ENCODE measurements at regions not wholly inside any gene's neighbourhood (a gene's known extent, or its start where the extent isn't known, plus 50 kb on each side); places are given as distances from the start of the nearest gene placed in this dataset.

GRCh38 chr4:24235618-24236017 is 345.8 kb upstream of the PPARGC1A start:
- ChIA-PET POLR2A (no interaction called here), CTCF (no interaction called here)
- Mint-ChIP-seq H3K27ac (no peak overlapping the region), H3K27me3 (no peaks in the 10 kb centered on the region), H3K4me3 (no peak overlapping the region), H3K36me3 (ENCODE audit: low read depth) (no peaks in the 10 kb centered on the region), H3K9me3 (no peaks in the 10 kb centered on the region), H3K4me1 (no peaks in the 10 kb centered on the region)
- DNase-seq, result no peak

GRCh38 chr4:24234288-24234848 is 344.5 kb upstream of the PPARGC1A start:
- Mint-ChIP-seq H3K27me3 (no peaks in the 10 kb centered on the region), H3K4me1 (no peaks in the 10 kb centered on the region), H3K36me3 (ENCODE audit: low read depth) (no peaks in the 10 kb centered on the region), H3K27ac (no peak overlapping the region), H3K9me3 (peaks cover 3% of the 10 kb centered on the region), H3K4me3 (no peak overlapping the region)
- POLR2A ChIA-PET, result no interaction called here
- no peak for DNase-seq
- CTCF ChIA-PET, result no interaction called here

DNA sequence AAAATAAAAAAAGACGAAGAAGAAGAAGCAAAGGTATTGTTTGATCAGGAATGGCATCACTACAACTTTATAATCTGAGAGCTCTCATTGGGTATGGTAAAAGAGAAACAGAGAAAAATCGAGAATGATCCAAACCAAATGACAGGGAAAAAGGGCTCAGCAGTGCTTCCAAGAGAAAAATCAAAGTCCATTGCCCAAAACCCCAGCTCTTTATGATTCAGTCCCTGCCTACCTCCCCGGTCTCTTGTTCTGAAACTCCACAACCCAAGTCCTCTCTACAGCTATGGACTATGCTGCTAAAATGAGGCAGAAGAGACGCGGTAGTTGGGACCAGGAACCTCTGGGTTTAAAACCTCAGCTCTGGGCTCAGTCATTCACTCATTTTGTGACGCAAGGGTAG is 341.1 kb upstream of the PPARGC1A start:
- no peak for DNase-seq
- H3K4me1 Mint-ChIP-seq, result no peaks in the 10 kb centered on the region
- CTCF ChIA-PET, result no interaction called here
- POLR2A ChIA-PET, result no interaction called here
- no peaks in the 10 kb centered on the region for H3K27me3 Mint-ChIP-seq
- no peaks in the 10 kb centered on the region for H3K36me3 Mint-ChIP-seq (ENCODE audit: low read depth)
- H3K4me3 Mint-ChIP-seq, result no peak overlapping the region
- H3K9me3 Mint-ChIP-seq, result peaks cover 6% of the 10 kb centered on the region
- H3K27ac Mint-ChIP-seq, result no peak overlapping the region

- no peaks in the 10 kb centered on the region for H3K36me3 Mint-ChIP-seq (ENCODE audit: low read depth)
- H3K4me3 Mint-ChIP-seq, result no peak overlapping the region
- H3K27me3 Mint-ChIP-seq, result no peaks in the 10 kb centered on the region
- ChIA-PET CTCF (no interaction called here), POLR2A (no interaction called here)
- H3K4me1 Mint-ChIP-seq, result no peaks in the 10 kb centered on the region
- H3K9me3 Mint-ChIP-seq, result peaks cover 6% of the 10 kb centered on the region
- no peak overlapping the region for H3K27ac Mint-ChIP-seq
- DNase-seq, result no peak
Measured at GRCh38 chr4:24229978-24230377, 340.1 kb upstream of the PPARGC1A start.

- ChIA-PET CTCF (no interaction called here), POLR2A (no interaction called here)
- Mint-ChIP-seq H3K27me3 (no peaks in the 10 kb centered on the region), H3K4me1 (no peaks in the 10 kb centered on the region), H3K4me3 (no peak overlapping the region), H3K27ac (no peak overlapping the region), H3K9me3 (peaks cover 6% of the 10 kb centered on the region), H3K36me3 (ENCODE audit: low read depth) (no peaks in the 10 kb centered on the region)
- no peak for DNase-seq
Measured at GRCh38 chr4:24228692-24229091, 338.8 kb upstream of the PPARGC1A start.

DNA sequence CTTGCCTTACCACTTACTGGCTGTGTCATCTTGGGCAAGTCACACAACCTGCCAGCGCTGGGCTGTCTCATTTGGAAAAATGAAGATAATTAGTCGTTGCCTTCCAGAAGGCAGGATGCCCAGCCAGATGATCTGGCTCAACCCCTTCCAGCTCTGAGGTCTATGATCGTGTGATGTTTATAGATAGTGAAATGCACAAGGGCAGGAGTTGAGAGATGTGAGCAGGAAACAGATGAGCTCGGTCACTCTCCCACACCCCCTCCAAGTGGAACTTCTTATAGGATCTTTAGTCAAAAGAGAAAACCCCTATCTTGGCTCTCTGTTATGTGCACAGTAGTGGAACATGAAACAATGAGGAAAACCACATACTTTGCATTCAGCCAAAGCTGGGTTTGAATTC is 336.8 kb upstream of the PPARGC1A start:
- no peak overlapping the region for H3K4me3 Mint-ChIP-seq
- H3K27ac Mint-ChIP-seq, result no peak overlapping the region
- peaks cover 6% of the 10 kb centered on the region for H3K9me3 Mint-ChIP-seq
- ChIA-PET POLR2A (no interaction called here), CTCF (no interaction called here)
- H3K4me1 Mint-ChIP-seq, result no peaks in the 10 kb centered on the region
- no peaks in the 10 kb centered on the region for H3K27me3 Mint-ChIP-seq
- H3K36me3 Mint-ChIP-seq (ENCODE audit: low read depth), result no peaks in the 10 kb centered on the region
- DNase-seq, result no peak

GRCh38 chr4:24226023-24226422 is 336.2 kb upstream of the PPARGC1A start:
- no peak overlapping the region for H3K27ac Mint-ChIP-seq

DNA sequence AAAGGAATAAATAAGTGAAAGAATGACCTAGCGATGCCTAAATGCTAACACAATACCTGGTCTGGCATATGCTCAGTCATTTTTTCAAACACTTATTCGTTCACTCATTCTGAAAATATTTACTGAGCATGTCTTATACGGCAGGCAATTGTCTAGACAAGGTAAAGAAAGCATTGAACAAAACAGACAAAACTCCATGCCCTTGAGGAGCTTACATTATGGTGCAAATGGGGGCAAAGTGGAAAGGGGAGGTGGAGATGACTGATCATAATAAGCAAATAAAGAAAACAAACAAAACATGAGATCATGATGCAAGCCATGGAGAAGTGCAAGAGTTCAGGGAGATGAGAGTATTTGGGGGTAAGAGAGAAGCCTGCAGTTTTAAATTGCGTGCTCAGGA is 334.6 kb upstream of the PPARGC1A start:
- Mint-ChIP-seq H3K4me1 (no peaks in the 10 kb centered on the region), H3K27ac (no peak overlapping the region), H3K27me3 (no peaks in the 10 kb centered on the region), H3K4me3 (no peak overlapping the region), H3K9me3 (peaks cover 3% of the 10 kb centered on the region), H3K36me3 (ENCODE audit: low read depth) (no peaks in the 10 kb centered on the region)
- CTCF ChIA-PET, result no interaction called here
- POLR2A ChIA-PET, result no interaction called here
- no peak for DNase-seq

More at GRCh38 chr4:24226023-24226422, 336.2 kb upstream of the PPARGC1A start:
- Mint-ChIP-seq H3K36me3 (ENCODE audit: low read depth) (no peaks in the 10 kb centered on the region), H3K4me1 (no peaks in the 10 kb centered on the region), H3K9me3 (peaks cover 6% of the 10 kb centered on the region), H3K27me3 (no peaks in the 10 kb centered on the region), H3K4me3 (no peak overlapping the region)
- POLR2A ChIA-PET, result interaction anchor here (0.6 kb wide), 1 partner anchor 117 kb away, joined by 3 read pairs; no protein-coding TSS in a partner anchor
- DNase-seq, result no peak
- CTCF ChIA-PET, result interaction anchor here (0.6 kb wide), 1 partner anchor 155 kb away, joined by 3 read pairs; no protein-coding TSS in a partner anchor

DNA sequence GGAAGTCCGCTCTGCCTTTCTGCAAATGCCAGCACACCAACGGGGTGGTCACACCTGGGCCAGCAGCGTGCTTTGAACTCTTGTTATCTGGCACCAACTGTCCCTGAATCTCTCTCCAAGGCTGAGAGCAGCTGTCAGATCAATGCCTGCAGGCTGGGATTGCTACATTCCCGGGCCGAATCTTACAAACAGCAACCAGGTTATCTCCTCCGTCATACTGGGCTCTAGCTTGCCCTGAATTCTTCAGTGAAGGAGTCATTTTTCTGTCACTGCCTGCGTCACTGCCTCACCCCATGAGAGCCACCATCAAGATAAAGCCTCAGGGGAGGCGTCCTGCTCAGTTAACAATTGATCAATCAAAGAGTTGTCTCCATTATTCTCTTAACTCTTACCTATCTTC is 329.4 kb upstream of the PPARGC1A start:
- DNase-seq, result no peak
- no peaks in the 10 kb centered on the region for H3K27me3 Mint-ChIP-seq
- ChIA-PET POLR2A (no interaction called here), CTCF (no interaction called here)
- H3K9me3 Mint-ChIP-seq, result no peaks in the 10 kb centered on the region
- H3K4me1 Mint-ChIP-seq, result no peaks in the 10 kb centered on the region
- no peaks in the 10 kb centered on the region for H3K36me3 Mint-ChIP-seq (ENCODE audit: low read depth)
- H3K27ac Mint-ChIP-seq, result no peak overlapping the region
- H3K4me3 Mint-ChIP-seq, result no peak overlapping the region

DNA sequence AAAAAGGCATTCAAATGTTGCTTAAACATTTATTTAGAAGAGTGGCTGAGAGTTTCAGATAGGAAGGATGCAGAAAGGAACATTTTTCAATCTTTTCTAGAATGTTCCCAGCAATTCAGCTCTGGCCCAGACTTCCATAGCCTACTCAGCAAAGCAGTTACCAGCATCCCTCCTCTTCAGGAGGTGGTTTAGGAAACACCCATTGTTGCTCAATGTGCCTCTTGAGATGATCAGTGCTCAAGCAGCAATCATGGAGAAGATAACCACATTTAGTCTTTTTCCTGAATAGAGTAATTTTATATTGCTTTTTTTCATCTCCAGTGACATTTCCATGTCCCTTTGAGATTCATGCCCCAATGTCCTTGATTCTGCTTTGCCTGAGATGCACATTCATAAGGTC is 328.7 kb upstream of the PPARGC1A start:
- POLR2A ChIA-PET, result no interaction called here
- Mint-ChIP-seq H3K4me3 (no peak overlapping the region), H3K4me1 (no peaks in the 10 kb centered on the region)

GRCh38 chr4:24214796-24215195 is 324.9 kb upstream of the PPARGC1A start:
- Mint-ChIP-seq H3K36me3 (ENCODE audit: low read depth) (no peaks in the 10 kb centered on the region), H3K27ac (no peak overlapping the region), H3K4me3 (no peak overlapping the region), H3K27me3 (no peaks in the 10 kb centered on the region), H3K9me3 (peaks cover 5% of the 10 kb centered on the region), H3K4me1 (no peaks in the 10 kb centered on the region)
- CTCF ChIA-PET, result no interaction called here
- DNase-seq, result no peak
- POLR2A ChIA-PET, result no interaction called here

More for the DNA sequence above, 328.7 kb upstream of the PPARGC1A start:
- Mint-ChIP-seq H3K36me3 (ENCODE audit: low read depth) (no peaks in the 10 kb centered on the region), H3K27ac (no peak overlapping the region), H3K9me3 (peaks cover 2% of the 10 kb centered on the region), H3K27me3 (no peaks in the 10 kb centered on the region)
- no peak for DNase-seq
- CTCF ChIA-PET, result no interaction called here

- ChIA-PET POLR2A (no interaction called here), CTCF (no interaction called here)
- Mint-ChIP-seq H3K4me1 (no peaks in the 10 kb centered on the region), H3K27me3 (no peaks in the 10 kb centered on the region), H3K9me3 (peaks cover 5% of the 10 kb centered on the region), H3K36me3 (ENCODE audit: low read depth) (no peaks in the 10 kb centered on the region), H3K27ac (no peak overlapping the region), H3K4me3 (no peak overlapping the region)
- no peak for DNase-seq
Measured at GRCh38 chr4:24213961-24214360, 324.1 kb upstream of the PPARGC1A start.

DNA sequence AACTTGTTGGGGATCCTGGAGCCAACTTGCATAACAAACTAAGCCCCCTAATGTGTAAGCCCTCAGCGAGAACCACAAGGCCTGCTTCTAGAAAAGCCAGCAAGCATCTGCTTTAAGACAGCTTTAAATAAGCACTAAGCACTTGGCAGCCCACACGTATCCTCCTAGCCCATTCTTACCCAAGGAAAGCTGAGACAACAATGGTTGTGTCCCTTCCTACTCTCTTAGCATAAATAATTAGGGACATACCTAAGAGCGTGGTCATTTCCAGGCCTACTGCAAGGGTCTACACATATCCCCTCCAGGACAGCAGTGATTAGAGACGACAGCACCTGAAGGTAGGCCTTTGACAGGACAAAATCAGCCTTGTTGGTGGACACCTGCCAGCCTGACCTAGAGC is 322.8 kb upstream of the PPARGC1A start:
- ChIA-PET POLR2A (no interaction called here), CTCF (no interaction called here)
- H3K36me3 Mint-ChIP-seq (ENCODE audit: low read depth), result no peaks in the 10 kb centered on the region
- no peaks in the 10 kb centered on the region for H3K4me1 Mint-ChIP-seq
- H3K4me3 Mint-ChIP-seq, result no peak overlapping the region
- H3K27ac Mint-ChIP-seq, result no peak overlapping the region
- H3K27me3 Mint-ChIP-seq, result no peaks in the 10 kb centered on the region
- DNase-seq, result no peak
- peaks cover 5% of the 10 kb centered on the region for H3K9me3 Mint-ChIP-seq

DNA sequence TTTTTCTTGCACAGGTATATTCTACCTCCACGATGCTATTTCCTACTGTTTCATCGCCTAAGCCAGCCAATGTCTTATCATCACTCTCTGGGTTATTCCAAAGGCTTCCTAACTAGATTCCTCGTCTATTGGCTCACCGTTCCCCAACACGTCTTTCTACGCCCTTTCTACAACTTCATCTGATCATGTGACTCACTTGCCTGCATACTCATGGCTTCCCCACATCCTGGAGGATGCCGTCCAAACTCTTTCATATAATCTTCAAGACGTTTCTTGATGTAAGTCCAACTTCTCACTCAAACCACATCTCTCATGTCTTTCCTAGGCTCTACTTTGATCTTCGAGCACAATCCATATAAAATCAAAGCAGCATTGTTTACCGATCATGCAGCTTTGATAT is 322.0 kb upstream of the PPARGC1A start:
- DNase-seq, result no peak
- ChIA-PET POLR2A (no interaction called here), CTCF (no interaction called here)
- Mint-ChIP-seq H3K36me3 (ENCODE audit: low read depth) (no peaks in the 10 kb centered on the region), H3K4me1 (no peaks in the 10 kb centered on the region), H3K9me3 (peaks cover 5% of the 10 kb centered on the region), H3K4me3 (no peak overlapping the region), H3K27me3 (no peaks in the 10 kb centered on the region), H3K27ac (no peak overlapping the region)
